ES-I3 (cell line): ENCODE measurements at regions not wholly inside any gene's neighbourhood (a gene's known extent, or its start where the extent isn't known, plus 50 kb on each side); places are given as distances from the start of the nearest gene placed in this dataset.
A peak's percentile ranks its signal among the peaks of the same experiment; 100 is the strongest.

Source experiments
- H3K36me3 ChIP-seq: 2 replicates; pipeline ENCODE4 v1.6.1; 2013; ENCODE audit warnings: mild to moderate bottlenecking, low read length, control low read depth, moderate library complexity; ENCODE audit not compliant: insufficient read depth
- H3K4me1 ChIP-seq: 2 replicates; pipeline ENCODE4 v1.6.1; 2013; ENCODE audit warnings: mild to moderate bottlenecking, control low read depth, low read length; ENCODE audit not compliant: insufficient read depth
- H3K9ac ChIP-seq: 2 replicates; pipeline ENCODE4 v1.6.1; 2013; ENCODE audit warnings: low read depth, mild to moderate bottlenecking, low read length, moderate library complexity
- H3K9me3 ChIP-seq: 2 replicates; pipeline ENCODE4 v1.6.1; 2013; ENCODE audit warnings: mild to moderate bottlenecking, low read length, moderate library complexity; ENCODE audit not compliant: control insufficient read depth, insufficient read depth

GRCh38 chr10:83182076-83182475 is 957.2 kb upstream of the GHITM start:
- H3K4me1 ChIP-seq = no peaks in the 10 kb centered on the region
- H3K36me3 ChIP-seq = no peaks in the 10 kb centered on the region
- no peaks in the 10 kb centered on the region for H3K9me3 ChIP-seq
- H3K9ac ChIP-seq = no peak overlapping the region

GRCh38 chr10:83184641-83185040 is 954.7 kb upstream of the GHITM start:
- no peak overlapping the region for H3K9ac ChIP-seq
- H3K9me3 ChIP-seq = no peaks in the 10 kb centered on the region
- no peaks in the 10 kb centered on the region for H3K4me1 ChIP-seq
- no peaks in the 10 kb centered on the region for H3K36me3 ChIP-seq

GRCh38 chr10:83190614-83191013 is 948.7 kb upstream of the GHITM start:
- no peak overlapping the region for H3K9ac ChIP-seq
- no peaks in the 10 kb centered on the region for H3K36me3 ChIP-seq
- no peaks in the 10 kb centered on the region for H3K4me1 ChIP-seq
- H3K9me3 ChIP-seq = no peaks in the 10 kb centered on the region

GRCh38 chr10:83193026-83193425 is 946.3 kb upstream of the GHITM start:
- H3K9me3 ChIP-seq = no peaks in the 10 kb centered on the region
- H3K4me1 ChIP-seq = no peaks in the 10 kb centered on the region
- no peak overlapping the region for H3K9ac ChIP-seq
- H3K36me3 ChIP-seq = no peaks in the 10 kb centered on the region

GRCh38 chr10:83195021-83195420 is 944.3 kb upstream of the GHITM start:
- Histone ChIP-seq H3K4me1 (no peaks in the 10 kb centered on the region), H3K9ac (no peak overlapping the region), H3K9me3 (no peaks in the 10 kb centered on the region), H3K36me3 (no peaks in the 10 kb centered on the region)

- Histone ChIP-seq H3K4me1 (no peaks in the 10 kb centered on the region), H3K9me3 (no peaks in the 10 kb centered on the region), H3K9ac (no peak overlapping the region), H3K36me3 (no peaks in the 10 kb centered on the region)
These were observed 939.9 kb upstream of the GHITM start for GRCh38 chr10:83199374-83199773.

GRCh38 chr10:83205861-83206260 is 933.4 kb upstream of the GHITM start:
- Histone ChIP-seq H3K36me3 (no peaks in the 10 kb centered on the region), H3K4me1 (no peaks in the 10 kb centered on the region; the same call in 1 of the 2 replicates), H3K9me3 (no peaks in the 10 kb centered on the region), H3K9ac (no peak overlapping the region)

- no peak overlapping the region for H3K9ac ChIP-seq
- H3K4me1 ChIP-seq = peaks cover 7% of the 10 kb centered on the region
- H3K36me3 ChIP-seq = no peaks in the 10 kb centered on the region
- no peaks in the 10 kb centered on the region for H3K9me3 ChIP-seq
These were observed 926.5 kb upstream of the GHITM start for GRCh38 chr10:83212632-83213334.

GRCh38 chr10:83214136-83214535 is 925.2 kb upstream of the GHITM start:
- Histone ChIP-seq H3K4me1 (peaks cover 7% of the 10 kb centered on the region), H3K9ac (no peak overlapping the region), H3K9me3 (no peaks in the 10 kb centered on the region), H3K36me3 (no peaks in the 10 kb centered on the region)

- H3K36me3 ChIP-seq = no peaks in the 10 kb centered on the region
- no peak overlapping the region for H3K9ac ChIP-seq
- no peaks in the 10 kb centered on the region; the same call in 1 of the 2 replicates for H3K4me1 ChIP-seq
- no peaks in the 10 kb centered on the region for H3K9me3 ChIP-seq
These were observed 921.1 kb upstream of the GHITM start for GRCh38 chr10:83218205-83218604.

- no peaks in the 10 kb centered on the region for H3K9me3 ChIP-seq
These were observed 917.0 kb upstream of the GHITM start for GRCh38 chr10:83222300-83222699.

GRCh38 chr10:83222832-83223742 is 916.2 kb upstream of the GHITM start:
- Histone ChIP-seq H3K9ac (peak overlapping the region; percentile 10; the same call in 1 of the 2 replicates), H3K9me3 (no peaks in the 10 kb centered on the region), H3K4me1 (no peaks in the 10 kb centered on the region; the same call in 1 of the 2 replicates), H3K36me3 (no peaks in the 10 kb centered on the region)

More at GRCh38 chr10:83222300-83222699, 917.0 kb upstream of the GHITM start:
- H3K9ac ChIP-seq = no peak overlapping the region
- no peaks in the 10 kb centered on the region; the same call in 1 of the 2 replicates for H3K4me1 ChIP-seq
- no peaks in the 10 kb centered on the region for H3K36me3 ChIP-seq

GRCh38 chr10:83225781-83226180 is 913.5 kb upstream of the GHITM start:
- Histone ChIP-seq H3K4me1 (no peaks in the 10 kb centered on the region; the same call in 1 of the 2 replicates), H3K9me3 (no peaks in the 10 kb centered on the region), H3K9ac (no peak overlapping the region), H3K36me3 (no peaks in the 10 kb centered on the region)

GRCh38 chr10:83229991-83230390 is 909.3 kb upstream of the GHITM start:
- Histone ChIP-seq H3K36me3 (no peaks in the 10 kb centered on the region), H3K9ac (no peak overlapping the region), H3K9me3 (no peaks in the 10 kb centered on the region), H3K4me1 (no peaks in the 10 kb centered on the region)

GRCh38 chr10:83233691-83234090 is 905.6 kb upstream of the GHITM start:
- no peaks in the 10 kb centered on the region for H3K36me3 ChIP-seq
- H3K9me3 ChIP-seq = no peaks in the 10 kb centered on the region
- H3K4me1 ChIP-seq = no peaks in the 10 kb centered on the region
- H3K9ac ChIP-seq = no peak overlapping the region
